GM13977 (cell line): ENCODE measurements at regions not wholly inside any gene's neighbourhood (a gene's known extent, or its start where the extent isn't known, plus 50 kb on each side); places are given as distances from the start of the nearest gene placed in this dataset.

Experiments
- DNase-seq: peaks from one replicate; pipeline ENCODE4 v3.0.0; 2012; ENCODE audit warnings: low spot score
- CTCF ChIP-seq: IDR thresholded peaks from 2 replicates; pipeline ENCODE4 v1.5.1; 2012; ENCODE audit warnings: mild to moderate bottlenecking, control low read depth; ENCODE audit not compliant: insufficient read depth; ENCODE audit errors: extremely low read depth, missing control alignments
- in situ Hi-C: fragments of 300-500 bp; cut with MboI; formaldehyde crosslinking; loops from one replicate; pipeline ENCODE4 v1.12.0; 2022; ENCODE audit warnings: low sequenced_read_pairs, low pct_unique_long_range_greater_than_20kb, mixed read lengths, inconsistent platforms; ENCODE audit not compliant: unreplicated experiment

- in situ Hi-C loops, result no loop called here
- no peak for DNase-seq
- no peak for TF ChIP-seq CTCF
Measured at GRCh38 chr15:69603369-69604071, 150.9 kb downstream of the RPLP1 start.

DNA sequence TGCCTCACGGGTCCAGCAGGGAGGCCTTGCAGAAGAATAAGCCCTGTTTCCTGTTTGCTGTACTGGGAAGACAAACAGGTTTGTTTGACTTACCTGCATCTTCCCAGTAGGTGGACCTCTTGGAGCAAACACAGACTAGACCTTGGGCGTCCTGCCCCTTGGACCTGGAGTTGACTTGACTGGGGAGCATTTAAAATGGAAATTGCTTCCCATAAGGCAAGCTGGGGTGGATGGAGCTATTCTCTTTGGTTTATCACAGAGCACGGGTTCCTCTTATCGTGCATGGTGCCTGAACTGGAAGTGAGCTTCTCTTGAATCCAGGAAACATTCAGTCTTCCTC, 151.4 kb downstream of the RPLP1 start:
- peak; percentile 31 for TF ChIP-seq CTCF
- DNase-seq, result no peak
- in situ Hi-C loops, result no loop called here

GRCh38 chr15:69606144-69606543, 153.5 kb downstream of the RPLP1 start:
- no peak for TF ChIP-seq CTCF
- in situ Hi-C loops, result no loop called here

DNA sequence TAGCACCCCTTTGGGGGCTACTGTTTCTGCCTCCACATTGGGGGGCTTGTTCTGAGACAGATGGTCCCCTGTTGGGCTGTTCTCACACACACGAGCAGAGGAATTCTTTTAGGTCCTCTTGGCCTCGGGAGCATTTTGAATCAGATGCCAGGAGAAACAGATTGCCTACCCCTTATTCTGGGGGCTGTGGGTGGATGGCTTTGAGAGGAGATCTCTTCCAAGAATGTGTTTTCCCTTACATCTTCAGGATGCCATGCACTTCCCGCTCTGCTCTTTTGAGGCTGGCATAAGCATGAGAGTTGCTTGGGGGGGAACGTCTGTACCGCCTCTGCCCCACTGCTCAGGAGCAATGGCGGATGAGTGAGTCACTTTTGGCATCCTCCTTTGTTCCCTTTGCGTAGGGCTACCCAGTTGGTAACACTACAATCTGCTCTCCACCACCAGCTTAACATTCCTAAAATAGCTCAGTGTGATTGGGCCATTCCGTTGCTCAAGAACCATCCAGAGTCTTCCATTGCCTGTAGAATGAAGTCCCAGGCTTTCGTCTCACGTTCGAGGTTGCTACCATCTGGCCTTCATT, 154.4 kb downstream of the RPLP1 start:
- no peak for TF ChIP-seq CTCF
- in situ Hi-C loops, result no loop called here
- no peak for DNase-seq

More at GRCh38 chr15:69606144-69606543, 153.5 kb downstream of the RPLP1 start:
- DNase-seq, result no peak

DNA sequence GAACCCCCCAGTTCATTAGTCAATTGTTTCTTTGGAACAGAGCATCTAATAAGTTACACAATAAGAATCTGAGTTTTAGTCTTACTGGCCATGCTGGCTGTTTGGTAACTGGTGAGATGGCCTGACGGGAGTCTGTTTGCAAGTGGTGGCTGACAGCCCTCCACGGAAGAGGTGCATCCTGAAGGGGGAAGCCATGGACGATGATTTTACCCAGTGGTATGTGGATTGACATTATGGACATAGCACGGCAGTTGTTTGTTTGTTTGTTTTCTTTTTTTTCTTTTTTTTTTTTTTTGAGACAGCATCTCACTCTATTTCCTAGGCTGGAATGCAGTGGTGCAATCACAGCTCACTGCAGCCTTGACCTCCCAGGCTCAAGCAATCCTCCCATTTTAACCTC, 156.0 kb downstream of the RPLP1 start:
- in situ Hi-C loops, result no loop called here
- TF ChIP-seq CTCF, result no peak
- DNase-seq, result no peak

DNA sequence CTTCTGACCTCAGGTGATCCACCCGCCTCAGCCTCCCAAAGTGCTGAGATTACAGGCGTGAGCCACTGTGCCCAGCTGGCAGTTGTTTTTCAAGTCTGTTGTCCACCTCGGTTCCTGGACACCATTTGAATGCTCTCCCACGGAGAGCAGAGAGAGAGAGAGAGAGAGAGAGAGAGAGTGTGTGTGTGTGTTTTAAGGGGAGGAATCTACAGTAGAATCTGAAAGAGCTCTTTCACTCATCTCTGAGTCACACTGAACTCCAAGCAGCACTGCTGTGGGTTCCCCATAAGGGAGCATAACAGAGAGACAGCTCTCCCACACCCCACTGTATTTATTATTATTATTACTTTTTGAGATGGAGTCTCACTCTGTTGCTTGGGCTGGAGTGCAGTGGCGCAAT, 156.6 kb downstream of the RPLP1 start:
- no peak for DNase-seq
- in situ Hi-C loops, result no loop called here
- TF ChIP-seq CTCF, result no peak
